ACHN (cell line): ENCODE measurements at regions not wholly inside any gene's neighbourhood (a gene's known extent, or its start where the extent isn't known, plus 50 kb on each side); places are given as distances from the start of the nearest gene placed in this dataset.

Source experiments
- DNase-seq: peaks from one replicate; pipeline ENCODE4 v3.0.0-alpha.2; 2015
- in situ Hi-C: cut with HindIII; loops from 2 replicates; pipeline ENCODE4 v1.10.0; 2017; ENCODE audit warnings: low sequenced_read_pairs, low pct_ligation_motif_present, low pct_unique_long_range_greater_than_20kb

DNA sequence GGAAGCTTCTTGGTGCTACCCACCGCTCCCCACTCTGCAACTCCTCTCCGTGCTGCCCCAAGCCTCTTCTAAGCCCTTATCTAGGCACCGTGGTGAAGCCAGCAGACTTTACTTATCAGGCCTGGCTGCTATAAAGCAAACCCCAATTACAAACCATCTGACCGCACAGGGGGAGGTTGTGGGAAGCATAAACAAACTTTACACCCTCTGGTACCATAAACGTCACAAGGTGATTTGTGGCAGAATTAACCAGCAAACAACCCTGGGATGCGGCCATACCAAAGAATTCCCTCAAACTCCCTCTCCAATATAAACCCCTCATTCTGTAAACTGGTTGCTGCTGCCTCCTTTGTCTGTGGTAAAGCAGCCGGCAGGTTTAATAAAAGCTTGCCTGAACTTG lies 55.2 kb downstream of the MAGEC2 start:
- DNase-seq: no peak
- in situ Hi-C loops: no loop called here

- no peak for DNase-seq
- in situ Hi-C loops: no loop called here
Observed at GRCh38 chrX:142134533-142134932, 70.6 kb downstream of the MAGEC2 start.

DNA sequence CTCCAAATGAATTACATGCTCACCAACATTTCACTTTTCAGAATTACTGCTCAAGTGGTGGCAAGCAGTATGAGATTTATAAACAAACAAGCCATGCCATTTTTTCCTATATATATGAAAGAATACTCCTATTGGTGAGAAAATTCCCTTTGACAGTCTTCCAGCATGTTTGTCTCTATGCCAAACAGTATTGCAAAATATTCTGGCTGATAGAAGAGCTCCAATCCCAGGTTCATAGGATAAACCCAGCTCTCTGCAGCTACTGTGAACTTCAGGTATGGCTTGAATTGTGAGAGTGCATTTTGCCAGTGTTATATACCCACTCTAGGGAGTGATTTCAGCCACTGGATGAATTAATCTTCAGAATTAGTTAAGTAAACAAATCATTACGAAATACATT lies 108.8 kb downstream of the MAGEC2 start:
- in situ Hi-C loops: no loop called here
- no peak for DNase-seq

- in situ Hi-C loops: no loop called here
- no peak for DNase-seq
Observed at GRCh38 chrX:142095651-142096245, 109.3 kb downstream of the MAGEC2 start.

DNA sequence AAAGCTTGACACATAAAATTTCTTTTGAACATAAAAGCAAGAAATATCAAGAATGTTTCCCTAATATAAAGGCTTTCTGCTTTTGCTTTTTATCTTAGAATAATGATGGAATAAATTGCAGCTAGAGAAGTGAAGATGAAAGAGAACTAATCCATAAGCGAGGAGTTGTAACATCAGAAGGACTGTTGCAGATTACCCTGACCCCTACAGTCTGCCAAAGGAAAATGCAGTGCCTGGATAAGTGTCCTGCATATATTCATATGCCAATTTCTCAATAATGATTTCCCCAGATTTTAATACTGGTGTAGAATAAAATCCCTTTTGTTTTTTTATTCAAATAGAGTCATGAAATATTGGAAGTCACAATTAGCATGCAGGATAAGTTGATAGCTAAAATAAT lies 115.9 kb downstream of the MAGEC2 start:
- DNase-seq: peak; percentile 1
- in situ Hi-C loops: no loop called here

DNA sequence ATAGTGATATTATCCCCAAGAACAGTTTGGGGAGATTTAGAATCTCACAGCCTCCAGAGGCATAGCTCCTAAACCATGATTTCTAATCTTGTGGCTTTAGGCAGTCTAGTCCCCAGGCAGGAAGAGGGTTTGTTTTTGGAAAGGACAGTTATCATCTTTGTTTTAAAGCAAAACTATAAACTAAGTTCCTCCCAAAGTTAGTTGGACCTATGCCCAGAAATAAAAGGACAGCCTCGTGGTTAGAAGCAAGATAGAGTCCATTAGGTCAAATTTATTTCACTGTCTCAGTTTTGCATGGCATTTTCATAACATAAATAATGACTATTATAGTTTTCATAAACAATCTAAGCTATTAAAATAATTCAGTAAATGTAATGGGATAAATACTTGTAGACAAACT lies 120.5 kb downstream of the MAGEC2 start:
- in situ Hi-C loops: no loop called here
- no peak for DNase-seq

- DNase-seq: no peak
- in situ Hi-C loops: no loop called here
Observed at GRCh38 chrX:142076633-142077032, 128.5 kb downstream of the MAGEC2 start.

DNA sequence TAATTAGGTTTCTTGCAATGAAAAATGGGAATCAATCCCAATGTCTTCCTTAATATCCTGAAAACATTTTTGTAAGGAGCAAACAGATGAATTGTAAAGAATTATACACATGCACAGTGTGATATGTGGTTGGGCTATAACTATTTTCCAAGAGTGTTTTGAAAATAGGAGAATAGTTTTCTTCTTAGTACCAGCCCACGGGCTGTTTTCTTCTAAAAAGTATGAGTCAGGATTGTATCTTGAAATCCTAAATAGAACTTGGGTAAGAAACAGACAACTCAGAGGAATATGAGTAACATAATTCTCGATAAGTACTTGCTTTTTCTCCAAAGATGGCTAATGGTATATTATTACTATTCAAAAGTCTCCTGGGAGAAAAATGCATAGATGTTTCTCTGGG lies 136.7 kb downstream of the MAGEC2 start:
- in situ Hi-C loops: no loop called here
- DNase-seq: no peak

- DNase-seq: no peak
- in situ Hi-C loops: no loop called here
Observed at GRCh38 chrX:142060191-142060590, 144.9 kb downstream of the MAGEC2 start.

GRCh38 chrX:142054094-142054493 lies 150.4 kb downstream of the MAGEC1 start:
- in situ Hi-C loops: no loop called here

DNA sequence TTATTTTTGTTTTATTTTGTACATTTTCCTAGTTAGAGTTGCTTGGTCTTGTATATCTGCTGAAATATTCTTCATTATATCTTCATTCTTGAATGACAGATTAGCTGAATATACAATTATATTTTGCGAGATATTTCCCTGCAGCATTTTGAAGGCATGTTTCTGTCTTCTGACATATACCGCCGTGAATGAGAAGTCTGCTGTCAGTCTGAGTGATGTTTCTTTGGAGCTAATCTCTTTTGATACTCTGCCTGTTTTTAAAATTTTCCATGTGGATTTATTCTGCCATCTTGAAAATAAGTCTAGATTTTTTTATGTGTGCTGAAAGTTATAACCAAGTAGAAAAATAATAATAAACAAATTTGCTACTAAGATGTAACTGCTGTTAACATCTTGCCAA lies 148.5 kb downstream of the MAGEC1 start:
- in situ Hi-C loops: no loop called here

More at GRCh38 chrX:142054094-142054493, 150.4 kb downstream of the MAGEC1 start:
- DNase-seq: no peak

DNA sequence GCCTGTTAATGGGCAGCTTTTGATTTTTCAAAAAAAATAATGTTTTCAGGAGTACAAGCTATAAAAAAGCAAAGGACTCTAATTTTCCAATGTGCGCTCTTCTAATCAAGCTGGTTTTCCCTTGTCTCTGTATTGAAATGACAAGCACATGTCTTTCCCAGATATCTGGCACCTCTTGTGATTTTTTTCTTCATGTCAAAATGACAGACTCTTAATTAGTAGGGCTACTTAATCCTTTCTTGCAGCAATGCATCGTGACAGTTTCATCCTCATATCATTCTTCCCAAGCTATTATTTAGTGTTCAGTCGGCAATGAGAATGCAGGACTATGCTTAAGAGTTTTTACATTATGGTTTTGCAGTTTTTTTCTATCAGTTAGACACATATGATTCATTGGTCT lies 139.5 kb downstream of the MAGEC1 start:
- DNase-seq: no peak
- in situ Hi-C loops: no loop called here

More for the DNA sequence above, 148.5 kb downstream of the MAGEC1 start:
- no peak for DNase-seq

GRCh38 chrX:142040906-142041305 lies 137.2 kb downstream of the MAGEC1 start:
- no peak for DNase-seq
- in situ Hi-C loops: no loop called here

GRCh38 chrX:142036116-142036515 lies 132.4 kb downstream of the MAGEC1 start:
- DNase-seq: no peak
- in situ Hi-C loops: no loop called here

- no peak for DNase-seq
- in situ Hi-C loops: no loop called here
Observed at GRCh38 chrX:142005532-142005931, 101.8 kb downstream of the MAGEC1 start.

- in situ Hi-C loops: no loop called here
- DNase-seq: no peak
Observed at GRCh38 chrX:142002471-142002870, 98.8 kb downstream of the MAGEC1 start.

GRCh38 chrX:142001934-142002333 lies 98.2 kb downstream of the MAGEC1 start:
- in situ Hi-C loops: no loop called here
- DNase-seq: no peak

- DNase-seq: no peak
- in situ Hi-C loops: no loop called here
Observed at GRCh38 chrX:141989815-141990214, 86.1 kb downstream of the MAGEC1 start.

GRCh38 chrX:141989134-141989533 lies 85.4 kb downstream of the MAGEC1 start:
- no peak for DNase-seq
- in situ Hi-C loops: no loop called here

DNA sequence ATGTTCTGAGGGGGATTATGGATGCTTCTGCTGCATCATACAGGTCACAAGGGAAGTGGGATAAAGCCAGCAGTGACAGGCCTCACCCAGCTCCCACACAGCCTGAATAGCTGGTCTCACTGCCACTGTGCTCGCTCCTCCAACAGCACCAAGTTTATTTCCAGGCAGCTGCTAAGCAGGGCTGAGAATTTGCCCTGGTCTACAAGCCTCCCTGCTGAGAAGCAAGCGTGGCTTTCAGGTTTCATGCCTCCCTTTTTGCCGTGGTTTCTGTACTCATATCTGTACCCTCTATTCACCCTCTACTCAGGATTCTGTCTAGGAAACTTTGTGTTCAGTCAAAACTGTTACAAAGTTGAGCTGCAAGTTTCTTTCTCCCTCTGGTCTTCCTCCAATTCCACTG lies 78.6 kb downstream of the MAGEC1 start:
- DNase-seq: no peak
- in situ Hi-C loops: no loop called here

DNA sequence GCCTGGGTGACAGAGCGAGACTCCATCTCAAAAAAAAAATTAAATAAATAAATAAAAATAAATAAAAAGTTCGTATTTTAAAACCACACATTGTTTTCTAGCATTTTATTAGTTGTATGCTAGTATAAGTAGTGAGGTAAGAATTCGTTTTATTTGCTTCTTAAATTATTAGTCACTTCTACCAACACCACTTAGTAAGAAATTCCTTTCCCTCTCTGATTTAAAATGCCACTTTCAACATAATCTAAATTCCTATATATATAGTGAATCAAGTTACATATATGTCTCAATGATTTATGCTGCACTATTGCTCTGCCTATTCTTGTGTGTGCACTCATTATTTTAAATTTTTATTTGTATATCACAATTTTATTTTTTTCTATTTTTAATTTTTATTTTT lies 72.1 kb downstream of the MAGEC1 start:
- in situ Hi-C loops: no loop called here
- no peak for DNase-seq
